H9 (cell line): ENCODE measurements at regions not wholly inside any gene's neighbourhood (a gene's known extent, or its start where the extent isn't known, plus 50 kb on each side); places are given as distances from the start of the nearest gene placed in this dataset.

Experiments
- DNase-seq: peaks from one replicate; pipeline ENCODE4 v3.0.0-alpha.2; 2017
- H2AFZ ChIP-seq: one replicate; pipeline ENCODE4 v1.6.1; 2013; ENCODE audit warnings: mild to moderate bottlenecking, low read length, control low read depth, moderate library complexity
- H2AK5ac ChIP-seq: 2 replicates; pipeline ENCODE4 v1.6.1; 2013; ENCODE audit warnings: low read length, control low read depth, mixed read lengths; ENCODE audit not compliant: insufficient read length
- H2BK120ac ChIP-seq: one replicate; pipeline ENCODE4 v1.6.1; 2013; ENCODE audit warnings: low read depth, mild to moderate bottlenecking, low read length, control low read depth, inconsistent platforms; ENCODE audit not compliant: poor library complexity, severe bottlenecking
- H2BK12ac ChIP-seq: 2 replicates; pipeline ENCODE4 v1.6.1; 2013; ENCODE audit warnings: low read length, control low read depth, mixed read lengths, low read depth; ENCODE audit not compliant: insufficient read length
- H2BK15ac ChIP-seq: 2 replicates; pipeline ENCODE4 v1.6.1; 2013; ENCODE audit warnings: low read depth, low read length, control low read depth
- H2BK20ac ChIP-seq: one replicate; pipeline ENCODE4 v1.6.1; 2013; ENCODE audit warnings: low read depth, mild to moderate bottlenecking, low read length, control low read depth, inconsistent platforms; ENCODE audit not compliant: poor library complexity, severe bottlenecking
- H2BK5ac ChIP-seq: 2 replicates; pipeline ENCODE4 v1.6.1; 2013; ENCODE audit warnings: low read length, control low read depth, mixed read lengths; ENCODE audit not compliant: insufficient read length
- H3K14ac ChIP-seq: 2 replicates; pipeline ENCODE4 v1.6.1; 2013; ENCODE audit warnings: low read length, control low read depth; ENCODE audit not compliant: insufficient read depth
- H3K18ac ChIP-seq: 2 replicates; pipeline ENCODE4 v1.6.1; 2013; ENCODE audit warnings: low read depth, mild to moderate bottlenecking, mixed read lengths, low read length, control low read depth; ENCODE audit not compliant: insufficient read length
- H3K23ac ChIP-seq: 2 replicates; pipeline ENCODE4 v1.6.1; 2013; ENCODE audit warnings: low read length, control low read depth, mixed read lengths, low read depth; ENCODE audit not compliant: insufficient read length
- H3K23me2 ChIP-seq: 2 replicates; pipeline ENCODE4 v1.6.1; 2013; ENCODE audit warnings: low read depth, mild to moderate bottlenecking, mixed read lengths, low read length, control low read depth; ENCODE audit not compliant: insufficient read length, poor library complexity, severe bottlenecking
- H3K27ac ChIP-seq: 2 replicates; pipeline ENCODE4 v1.5.1; 2013; ENCODE audit warnings: low read length, control low read depth, mixed read lengths, low read depth; ENCODE audit not compliant: insufficient read length
- H3K27me3 ChIP-seq: 2 replicates; pipeline ENCODE4 v1.6.1; 2013; ENCODE audit warnings: low read length, control low read depth, inconsistent platforms; ENCODE audit not compliant: insufficient read depth
- H3K4ac ChIP-seq: 2 replicates; pipeline ENCODE4 v1.6.1; 2013; ENCODE audit warnings: low read depth, mild to moderate bottlenecking, control low read depth, inconsistent platforms, low read length, moderate library complexity
- H3K4me1 ChIP-seq: 2 replicates; pipeline ENCODE4 v1.6.1; 2013; ENCODE audit warnings: low read length, control low read depth, inconsistent platforms; ENCODE audit not compliant: insufficient read depth
- H3K4me2 ChIP-seq: 2 replicates; pipeline ENCODE4 v1.6.1; 2013; ENCODE audit warnings: low read length, control low read depth, mixed read lengths; ENCODE audit not compliant: insufficient read length, insufficient read depth
- H3K56ac ChIP-seq: 2 replicates; pipeline ENCODE4 v1.6.1; 2013; ENCODE audit warnings: low read depth, mild to moderate bottlenecking, mixed read lengths, low read length, control low read depth; ENCODE audit not compliant: insufficient read length
- H3K79me1 ChIP-seq: 2 replicates; pipeline ENCODE4 v1.6.1; 2013; ENCODE audit warnings: low read depth, mild to moderate bottlenecking, moderate library complexity, low read length, control low read depth, inconsistent platforms; ENCODE audit not compliant: insufficient read depth, poor library complexity, severe bottlenecking
- H3K79me2 ChIP-seq: 2 replicates; pipeline ENCODE4 v1.6.1; 2013; ENCODE audit warnings: low read length, control low read depth, inconsistent platforms; ENCODE audit not compliant: insufficient read depth
- H3K9ac ChIP-seq: 2 replicates; pipeline ENCODE4 v1.6.1; 2013; ENCODE audit warnings: low read length, control low read depth, mixed read lengths; ENCODE audit not compliant: insufficient read length; ENCODE audit errors: extremely low read depth
- H3K9me3 ChIP-seq: one replicate; pipeline ENCODE4 v1.6.1; 2013; ENCODE audit warnings: low read depth, low read length, inconsistent platforms; ENCODE audit not compliant: control insufficient read depth
- H3T11ph ChIP-seq: one replicate; pipeline ENCODE4 v1.6.1; 2013; ENCODE audit warnings: mild to moderate bottlenecking, low read length, control low read depth, inconsistent platforms
- H4K20me1 ChIP-seq: one replicate; pipeline ENCODE4 v1.6.1; 2013; ENCODE audit not compliant: control insufficient read depth, insufficient read length, insufficient read depth
- H4K5ac ChIP-seq: 2 replicates; pipeline ENCODE4 v1.6.1; 2013; ENCODE audit warnings: low read depth, mild to moderate bottlenecking, mixed read lengths, low read length, control low read depth; ENCODE audit not compliant: insufficient read length
- H4K8ac ChIP-seq: replicated peaks from 2 replicates; pipeline ENCODE4 v1.6.1; 2013; ENCODE audit warnings: low read length, control low read depth, mixed read lengths, low read depth; ENCODE audit not compliant: insufficient read length
- H4K91ac ChIP-seq: 2 replicates; pipeline ENCODE4 v1.6.1; 2013; ENCODE audit warnings: low read depth, mild to moderate bottlenecking, moderate library complexity, mixed read lengths, low read length, control low read depth; ENCODE audit not compliant: insufficient read length
- H3K27ac Mint-ChIP-seq, 3 experiments: 2 replicates in 2 of 3; 3 replicates in 1 of 3; pipeline ENCODE4 v1.8.0; 2020 to 2021; ENCODE audit warnings: mixed read lengths in 3 of 3, mild to moderate bottlenecking in 1 of 3, moderate library complexity in 1 of 3
- H3K27me3 Mint-ChIP-seq: 2 replicates; pipeline ENCODE4 v1.8.0; 2021; ENCODE audit warnings: low read depth, mild to moderate bottlenecking, moderate library complexity, mixed read lengths
- H3K36me3 Mint-ChIP-seq, 3 experiments: 2 replicates in 2 of 3; 3 replicates in 1 of 3; pipeline ENCODE4 v1.8.0; 2020 to 2021; ENCODE audit warnings: low read depth in 3 of 3, mixed read lengths in 3 of 3; ENCODE audit not compliant: insufficient read depth in 1 of 3
- H3K4me1 Mint-ChIP-seq, 2 experiments: 2 replicates each; pipeline ENCODE4 v1.8.0; 2020; ENCODE audit warnings: mixed read lengths in 2 of 2
- H3K4me3 Mint-ChIP-seq, 2 experiments: 2 replicates in 1 of 2; 3 replicates in 1 of 2; pipeline ENCODE4 v1.8.0; 2020 to 2021; ENCODE audit warnings: mild to moderate bottlenecking in 2 of 2, mixed read lengths in 2 of 2, moderate library complexity in 1 of 2
- H3K9me3 Mint-ChIP-seq, 2 experiments: 2 replicates in 1 of 2; 3 replicates in 1 of 2; pipeline ENCODE4 v1.8.0; 2020; ENCODE audit warnings: mild to moderate bottlenecking in 2 of 2, mixed read lengths in 2 of 2, moderate library complexity in 1 of 2
- CTCF ChIP-seq: fragments of 200-600 bp; sonication (generic); conservative IDR thresholded peaks from 3 replicates; pipeline ENCODE4 v1.8.0; 2021; ENCODE audit warnings: antibody characterized with exemption, mild to moderate bottlenecking
- WGBS: extraction: QIAGEN DNeasy Blood & Tissue Kit; methylation state at CpG from one replicate; pipeline ENCODE4 v1.1.7; 2013; ENCODE audit warnings: missing lambda C conversion rate, low lambda C conversion rate, mixed read lengths; ENCODE audit not compliant: insufficient read length; ENCODE audit errors: extremely low coverage; 5-methylcytosine and 5-hydroxymethylcytosine counted together

- Histone ChIP-seq H3K9ac (no peak overlapping the region), H4K5ac (no peak overlapping the region), H3K14ac (no peak overlapping the region), H2BK12ac (no peak overlapping the region), H2AK5ac (no peak overlapping the region), H3K56ac (no peak overlapping the region), H3K23ac (no peak overlapping the region), H3K4me2 (no peak overlapping the region), H3K18ac (no peak overlapping the region), H3K4me1 (no peaks in the 10 kb centered on the region; the same call in 1 of the 2 replicates), H2BK15ac (no peak overlapping the region), H3K27me3 (no peaks in the 10 kb centered on the region), H4K91ac (no peak overlapping the region), H3K4ac (no peak overlapping the region), H3K9me3 (no peaks in the 10 kb centered on the region), H3K79me2 (no peaks in the 10 kb centered on the region), H2BK20ac (no peak overlapping the region), H2AFZ (no peak overlapping the region), H3K23me2 (no peaks in the 10 kb centered on the region), H4K8ac (no peak overlapping the region), H3K79me1 (no peaks in the 10 kb centered on the region), H2BK120ac (no peak overlapping the region), H2BK5ac (no peak overlapping the region), H4K20me1 (no peaks in the 10 kb centered on the region), H3K27ac (no peak overlapping the region), H3T11ph (no peak overlapping the region)
- H3K27me3 Mint-ChIP-seq: no peaks in the 10 kb centered on the region
- no peak overlapping the region for H3K27ac Mint-ChIP-seq
- peaks cover 25 to 28% of the 10 kb centered on the region in 2 experiments for H3K4me1 Mint-ChIP-seq
- H3K36me3 Mint-ChIP-seq: peaks cover 0 to 32% (median 8%) of the 10 kb centered on the region in 3 experiments; a peak in 5 of 7 replicates
- DNase-seq: no peak
- no peak overlapping the region for H3K4me3 Mint-ChIP-seq
- H3K9me3 Mint-ChIP-seq: peaks cover 3 to 7% of the 10 kb centered on the region in 2 experiments; a peak in 4 of 5 replicates
- no CpG with 5 or more reads among the region's 2 CpGs for WGBS
- TF ChIP-seq CTCF: no peak
Measured at GRCh38 chr5:89676634-89677033, 732.9 kb downstream of the CETN3 start.
